Astrocyte of the spinal cord (primary cell): ENCODE measurements at regions not wholly inside any gene's neighbourhood (a gene's known extent, or its start where the extent isn't known, plus 50 kb on each side); places are given as distances from the start of the nearest gene placed in this dataset.

Experiments used
- DNase-seq: peaks from one replicate; pipeline ENCODE4 v3.0.0; 2011; ENCODE audit warnings: low read depth, low spot score
- H3K4me3 ChIP-seq: 2 replicates; pipeline ENCODE4 v1.5.1; 2011; ENCODE audit warnings: low read depth, mild to moderate bottlenecking, low read length, moderate library complexity
- in situ Hi-C: cut with HindIII; loops from 2 replicates; pipeline ENCODE4 v1.10.0; 2017; ENCODE audit warnings: low sequenced_read_pairs
- TF ChIP-seq, protein P1 (sequence below): IDR thresholded peaks from 2 replicates; pipeline ENCODE4 v1.5.1; 2012; ENCODE audit warnings: low read depth, mild to moderate bottlenecking, low read length, inconsistent platforms

GRCh38 chr7:16338065-16338464, 83.3 kb downstream of the CRPPA start:
- in situ Hi-C loops: no loop called here

DNA sequence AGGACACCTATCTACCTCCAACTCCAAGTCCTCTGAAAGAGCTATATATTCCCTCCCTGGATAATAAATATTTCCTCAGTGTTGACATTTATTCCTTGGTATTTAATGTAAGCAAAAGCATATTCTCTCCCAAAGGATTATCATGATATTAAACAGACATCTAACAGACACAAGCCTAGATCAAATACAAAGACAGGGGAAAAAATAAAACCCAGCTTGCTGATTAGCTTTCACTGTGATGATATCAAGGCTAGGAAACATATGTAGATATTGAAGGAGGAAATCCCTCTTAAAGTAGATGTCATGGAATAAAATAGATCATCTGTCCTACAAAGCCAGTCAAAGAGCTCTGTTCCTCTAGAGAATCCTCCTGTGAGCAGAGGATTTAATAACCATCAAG, 95.2 kb downstream of the CRPPA start:
- in situ Hi-C loops: no loop called here

More at GRCh38 chr7:16338065-16338464, 83.3 kb downstream of the CRPPA start:
- H3K4me3 ChIP-seq: no peak overlapping the region
- no peak for DNase-seq
- TF ChIP-seq, protein P1, sequence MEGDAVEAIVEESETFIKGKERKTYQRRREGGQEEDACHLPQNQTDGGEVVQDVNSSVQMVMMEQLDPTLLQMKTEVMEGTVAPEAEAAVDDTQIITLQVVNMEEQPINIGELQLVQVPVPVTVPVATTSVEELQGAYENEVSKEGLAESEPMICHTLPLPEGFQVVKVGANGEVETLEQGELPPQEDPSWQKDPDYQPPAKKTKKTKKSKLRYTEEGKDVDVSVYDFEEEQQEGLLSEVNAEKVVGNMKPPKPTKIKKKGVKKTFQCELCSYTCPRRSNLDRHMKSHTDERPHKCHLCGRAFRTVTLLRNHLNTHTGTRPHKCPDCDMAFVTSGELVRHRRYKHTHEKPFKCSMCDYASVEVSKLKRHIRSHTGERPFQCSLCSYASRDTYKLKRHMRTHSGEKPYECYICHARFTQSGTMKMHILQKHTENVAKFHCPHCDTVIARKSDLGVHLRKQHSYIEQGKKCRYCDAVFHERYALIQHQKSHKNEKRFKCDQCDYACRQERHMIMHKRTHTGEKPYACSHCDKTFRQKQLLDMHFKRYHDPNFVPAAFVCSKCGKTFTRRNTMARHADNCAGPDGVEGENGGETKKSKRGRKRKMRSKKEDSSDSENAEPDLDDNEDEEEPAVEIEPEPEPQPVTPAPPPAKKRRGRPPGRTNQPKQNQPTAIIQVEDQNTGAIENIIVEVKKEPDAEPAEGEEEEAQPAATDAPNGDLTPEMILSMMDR: no peak

GRCh38 chr7:16323313-16323712, 98.0 kb downstream of the CRPPA start:
- no peak for DNase-seq
- in situ Hi-C loops: no loop called here
- TF ChIP-seq, protein P1: no peak
- no peak overlapping the region for H3K4me3 ChIP-seq

More for the DNA sequence above, 95.2 kb downstream of the CRPPA start:
- H3K4me3 ChIP-seq: no peak overlapping the region
- no peak for DNase-seq
- TF ChIP-seq, protein P1: no peak

- in situ Hi-C loops: no loop called here
- TF ChIP-seq, protein P1: no peak
- H3K4me3 ChIP-seq: no peak overlapping the region
- DNase-seq: no peak
Measured at GRCh38 chr7:16320099-16320660, 101.2 kb downstream of the CRPPA start.

DNA sequence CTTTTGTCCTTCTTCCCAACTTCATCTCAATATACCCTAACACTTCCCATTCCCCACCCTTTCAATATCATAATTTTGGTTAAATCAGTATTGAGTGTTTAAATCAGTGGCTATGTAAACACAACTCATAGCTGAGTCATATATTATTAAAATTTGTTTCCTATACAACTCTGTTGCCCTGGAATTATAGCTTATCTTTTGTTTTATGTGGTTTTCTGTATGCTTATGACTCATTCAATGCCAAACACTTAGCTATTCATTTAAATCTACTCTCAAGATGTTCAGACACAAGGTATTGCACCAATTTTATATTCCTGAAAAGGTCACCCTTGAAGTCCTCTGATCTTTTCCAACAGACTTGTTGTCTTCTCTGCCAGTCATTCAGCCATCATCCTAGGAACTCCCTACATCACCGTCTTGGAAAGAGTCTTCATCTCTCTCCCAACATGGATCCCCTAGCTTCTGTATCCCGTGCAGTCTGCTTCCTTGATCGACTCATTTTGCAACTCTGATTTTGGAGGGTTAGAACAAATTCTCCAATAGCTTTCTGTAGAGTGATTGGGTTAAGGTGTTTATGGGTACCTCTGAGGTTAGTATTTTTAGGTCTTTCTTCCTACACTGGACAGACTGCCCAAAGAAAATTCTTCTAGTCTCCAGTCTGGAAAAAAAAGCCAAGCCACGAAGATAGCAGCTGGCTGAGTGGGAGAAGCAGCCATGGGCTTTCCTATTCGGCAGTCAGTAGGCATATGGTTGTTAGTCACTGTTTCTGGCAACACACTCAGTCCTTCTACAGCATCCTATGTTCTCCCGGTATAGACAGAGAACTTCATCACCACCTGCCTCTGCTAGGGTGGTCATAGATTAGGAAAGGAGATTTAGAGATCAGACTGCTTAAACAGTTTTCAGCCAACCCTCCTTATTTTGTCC, 102.1 kb downstream of the CRPPA start:
- TF ChIP-seq, protein P1: no peak
- in situ Hi-C loops: no loop called here
- peak; percentile 60 for DNase-seq
- H3K4me3 ChIP-seq: no peak overlapping the region

GRCh38 chr7:16318463-16318862, 102.9 kb downstream of the CRPPA start:
- no peak for DNase-seq
- TF ChIP-seq, protein P1: no peak
- in situ Hi-C loops: no loop called here
- H3K4me3 ChIP-seq: no peak overlapping the region
